Glomerular visceral epithelial cell (primary cell): ENCODE measurements at regions not wholly inside any gene's neighbourhood (a gene's known extent, or its start where the extent isn't known, plus 50 kb on each side); places are given as distances from the start of the nearest gene placed in this dataset.
"Not testable (repeated sequence)": the region's sequence is repeated elsewhere in the genome, so short reads cannot be mapped to it uniquely, and the experiment has no call there.

Experiments
- DNase-seq: peaks from one replicate; pipeline ENCODE4 v3.0.0-alpha.2; 2016; ENCODE audit errors: extremely low spot score

DNA sequence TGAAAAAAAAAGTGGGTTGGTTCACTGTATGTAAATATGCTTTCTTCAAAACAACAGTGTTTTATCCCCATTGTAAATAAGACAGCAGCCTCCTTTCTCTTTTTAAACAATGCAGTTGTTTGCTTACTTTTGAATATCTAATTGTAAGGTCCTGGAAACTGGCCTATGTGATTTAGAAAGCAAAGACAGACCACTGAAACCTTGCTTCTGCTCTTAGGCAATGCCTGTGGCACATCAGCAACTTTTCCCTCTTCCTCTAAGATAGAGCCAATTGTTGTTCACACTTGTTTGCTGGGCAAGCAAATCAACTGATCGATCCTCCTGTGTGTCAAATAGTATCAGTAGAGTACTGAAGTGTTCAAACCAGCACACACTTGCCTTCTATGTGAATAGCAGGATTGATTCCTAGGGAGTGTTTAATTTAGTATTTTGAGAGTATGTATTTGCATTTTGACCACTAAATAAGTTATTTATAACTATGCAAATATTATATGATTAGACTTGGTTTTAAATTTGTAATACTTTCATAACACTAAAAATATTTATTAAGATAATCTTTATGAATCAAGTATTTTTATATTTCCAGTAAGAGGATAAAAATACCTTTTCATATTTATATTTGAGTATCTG lies 55.4 kb upstream of the GRPR start:
- DNase-seq, result no peak

DNA sequence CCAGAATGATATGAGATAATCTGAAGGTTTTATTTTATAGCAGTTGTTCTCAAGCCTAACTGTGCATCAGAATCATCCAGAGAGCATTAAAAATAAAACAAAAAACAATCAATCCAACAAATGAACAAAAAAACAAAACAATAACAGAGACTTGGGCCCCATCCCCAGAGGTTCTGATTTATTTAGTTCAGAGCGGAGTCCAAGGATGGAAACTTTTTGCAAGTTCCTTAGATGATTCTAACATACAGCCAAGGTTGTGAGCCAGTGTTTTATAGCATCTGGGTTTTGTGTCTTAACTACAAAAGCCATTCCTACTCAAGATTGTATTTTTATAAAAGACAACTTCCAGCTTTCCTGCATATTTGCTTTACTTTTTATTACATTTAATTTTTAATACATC lies 59.4 kb upstream of the GRPR start:
- DNase-seq, result no peak

DNA sequence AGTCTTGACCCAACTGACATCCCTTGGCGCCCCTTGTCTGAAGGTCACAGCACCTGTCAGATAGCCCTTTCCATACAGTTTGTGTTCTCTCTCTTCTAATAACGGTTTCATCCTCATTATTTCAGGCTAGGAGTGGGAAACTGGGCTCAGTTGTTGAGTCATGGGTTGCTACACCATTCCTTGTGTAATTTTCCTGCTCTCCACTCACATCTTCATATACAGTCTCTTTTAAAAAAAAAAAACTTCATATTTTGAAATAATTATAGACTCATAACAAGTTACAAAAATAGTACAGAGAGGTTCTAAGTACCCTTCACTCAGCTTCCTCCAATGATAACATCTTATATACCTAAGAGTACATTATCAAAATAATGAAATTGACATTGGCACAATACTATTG lies 60.2 kb upstream of the GRPR start:
- DNase-seq, result no peak

DNA sequence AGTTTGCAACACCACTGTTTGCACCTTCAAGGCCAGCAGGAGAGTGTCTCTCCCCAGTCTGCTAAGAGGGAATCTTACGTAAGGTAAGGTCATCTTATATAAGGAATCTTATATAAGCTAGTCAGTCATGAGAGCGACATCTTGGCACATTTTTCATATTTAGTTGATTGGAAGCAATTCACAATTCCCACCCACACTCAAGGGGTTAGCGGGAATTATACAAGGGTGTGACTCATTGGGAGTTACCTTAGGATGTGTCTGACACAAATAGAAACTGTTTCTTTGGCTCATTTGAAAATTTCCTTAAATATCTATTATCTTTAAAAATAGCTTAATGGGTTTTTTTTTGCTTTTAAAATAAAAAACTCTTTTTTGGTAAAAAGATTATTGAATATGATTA lies 62.1 kb upstream of the GRPR start:
- no peak for DNase-seq

DNA sequence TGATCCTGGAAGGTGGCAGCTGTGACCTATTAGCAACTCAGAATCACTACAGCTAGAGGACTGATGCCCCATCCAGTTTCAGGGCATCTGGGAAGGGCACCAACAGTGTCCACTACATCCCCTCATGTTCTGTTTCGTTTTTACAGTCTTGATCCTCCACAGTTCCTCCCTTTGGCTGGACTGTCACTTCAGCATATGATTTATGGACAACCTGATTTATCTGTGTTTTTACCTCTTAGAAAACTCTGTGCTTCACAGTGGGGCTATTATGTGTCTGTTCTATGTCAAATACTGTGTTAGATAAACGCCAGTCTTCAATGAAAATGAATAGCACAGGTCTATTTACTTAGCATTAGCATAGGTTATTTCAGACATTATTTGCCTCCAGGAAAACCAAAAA lies 63.1 kb upstream of the GRPR start:
- DNase-seq, result no peak

DNA sequence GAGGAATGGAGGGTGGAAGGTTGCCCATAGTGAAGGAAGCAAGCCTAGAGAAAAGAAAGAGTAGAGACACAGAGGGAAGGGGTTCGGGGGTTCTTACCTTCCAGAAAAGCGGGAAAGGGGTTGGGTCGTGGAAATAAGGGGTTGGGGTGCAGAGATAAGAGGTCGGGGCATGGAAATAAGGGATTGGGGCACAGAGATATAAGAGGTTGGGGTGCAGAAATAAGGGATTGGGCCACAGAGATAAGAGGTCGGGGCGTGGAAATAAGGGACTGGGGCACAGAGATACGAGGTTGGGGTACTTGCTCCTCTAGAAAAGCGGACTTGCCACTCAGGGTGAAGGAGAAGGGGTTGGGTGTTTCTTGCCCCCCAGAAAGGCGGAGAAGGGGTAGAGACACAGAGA lies 74.2 kb upstream of the GRPR start:
- DNase-seq, result not testable (repeated sequence)

DNA sequence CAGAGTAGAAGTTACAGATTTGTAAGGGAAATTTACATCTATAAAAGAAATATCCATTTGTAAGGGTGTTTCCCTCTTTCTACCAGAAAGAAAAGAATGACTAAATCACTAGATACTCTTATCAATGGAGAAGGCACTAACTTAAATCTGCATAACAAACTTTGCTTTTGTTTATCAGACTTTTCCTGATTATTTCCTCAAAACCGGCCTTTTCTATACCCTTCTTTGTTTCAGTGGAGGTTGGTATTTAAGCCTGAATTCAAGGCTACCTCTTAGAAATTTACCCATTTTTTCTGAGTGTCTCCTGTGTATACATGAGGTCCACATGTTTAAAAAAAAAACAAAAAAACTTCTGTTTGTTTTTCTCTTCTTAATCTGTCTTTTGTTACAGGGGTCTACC lies 80.4 kb upstream of the GRPR start:
- no peak for DNase-seq

DNA sequence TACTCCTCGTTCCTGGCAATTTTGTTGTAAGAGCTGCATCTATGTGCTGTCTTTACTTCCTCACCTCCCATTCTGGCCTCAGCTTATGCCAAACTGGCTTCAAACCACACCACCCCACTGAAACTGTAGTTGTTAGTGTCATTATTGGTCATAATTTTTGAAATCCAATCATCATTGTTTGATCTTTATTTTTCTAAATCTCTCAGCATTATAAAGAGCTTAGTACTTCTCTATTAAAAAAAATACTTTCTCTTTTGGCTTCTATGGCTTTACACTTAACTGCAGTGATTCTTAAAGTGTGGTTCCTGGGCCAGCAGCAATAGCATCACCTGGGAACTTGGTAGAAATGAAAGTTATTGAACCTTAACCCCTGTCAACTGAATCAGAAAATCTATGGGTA lies 83.5 kb upstream of the GRPR start:
- DNase-seq, result no peak

DNA sequence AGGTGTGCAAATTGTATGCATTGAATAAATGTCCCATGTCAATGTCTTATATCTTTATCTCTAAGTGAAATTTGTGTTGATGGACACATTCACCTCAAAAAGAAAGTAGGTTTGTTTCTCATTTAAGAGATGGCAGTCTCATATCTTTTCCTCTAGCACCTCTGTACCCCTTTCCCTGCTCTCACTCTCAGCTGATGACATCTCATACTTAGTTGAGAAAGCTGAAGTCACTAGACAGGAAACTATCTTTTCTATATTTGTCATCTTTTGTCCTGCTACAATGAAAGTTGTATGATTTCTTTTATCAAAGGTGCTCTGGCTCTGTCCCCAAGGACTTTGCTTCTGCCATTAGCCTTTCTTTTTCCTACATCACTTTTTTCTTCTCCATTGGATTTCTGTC lies 84.0 kb upstream of the GRPR start:
- no peak for DNase-seq

DNA sequence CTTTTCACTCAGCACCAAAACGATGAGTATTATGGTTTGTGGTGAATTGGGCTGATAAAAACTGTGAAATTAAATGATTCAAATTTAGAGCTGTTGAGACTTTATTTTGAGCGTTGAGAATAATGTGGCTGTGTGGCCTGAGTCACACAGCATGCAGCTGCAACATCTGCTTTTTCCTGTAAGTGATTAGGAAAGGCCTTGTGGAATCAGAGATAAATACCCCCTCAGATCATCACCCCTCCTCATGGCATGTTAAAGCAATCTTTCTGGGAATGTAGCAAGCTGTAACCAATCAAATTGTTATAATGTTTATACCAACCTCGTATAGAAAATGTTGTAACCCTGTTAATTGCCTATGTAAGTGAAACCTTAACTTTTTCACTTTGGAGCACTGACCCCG lies 90.0 kb upstream of the GRPR start:
- DNase-seq, result no peak

DNA sequence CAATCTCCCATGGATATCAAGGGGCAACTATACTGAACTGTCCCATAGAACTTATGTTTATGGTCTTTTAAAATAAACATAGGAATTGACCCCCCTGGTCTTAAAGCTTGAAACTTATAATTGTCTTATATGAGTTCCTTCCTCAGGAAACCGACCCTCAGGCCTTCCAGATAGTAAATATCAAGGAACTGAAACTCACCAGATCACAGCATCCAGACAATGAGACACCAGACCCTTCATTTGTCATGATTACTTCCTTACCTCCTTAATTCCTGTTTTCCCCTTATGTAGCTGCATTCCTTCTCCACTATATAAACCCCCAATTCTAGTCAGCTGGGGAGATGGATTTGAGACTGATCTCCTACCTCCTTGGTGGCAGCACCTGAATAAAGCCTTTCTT lies 94.8 kb upstream of the GRPR start:
- no peak for DNase-seq

DNA sequence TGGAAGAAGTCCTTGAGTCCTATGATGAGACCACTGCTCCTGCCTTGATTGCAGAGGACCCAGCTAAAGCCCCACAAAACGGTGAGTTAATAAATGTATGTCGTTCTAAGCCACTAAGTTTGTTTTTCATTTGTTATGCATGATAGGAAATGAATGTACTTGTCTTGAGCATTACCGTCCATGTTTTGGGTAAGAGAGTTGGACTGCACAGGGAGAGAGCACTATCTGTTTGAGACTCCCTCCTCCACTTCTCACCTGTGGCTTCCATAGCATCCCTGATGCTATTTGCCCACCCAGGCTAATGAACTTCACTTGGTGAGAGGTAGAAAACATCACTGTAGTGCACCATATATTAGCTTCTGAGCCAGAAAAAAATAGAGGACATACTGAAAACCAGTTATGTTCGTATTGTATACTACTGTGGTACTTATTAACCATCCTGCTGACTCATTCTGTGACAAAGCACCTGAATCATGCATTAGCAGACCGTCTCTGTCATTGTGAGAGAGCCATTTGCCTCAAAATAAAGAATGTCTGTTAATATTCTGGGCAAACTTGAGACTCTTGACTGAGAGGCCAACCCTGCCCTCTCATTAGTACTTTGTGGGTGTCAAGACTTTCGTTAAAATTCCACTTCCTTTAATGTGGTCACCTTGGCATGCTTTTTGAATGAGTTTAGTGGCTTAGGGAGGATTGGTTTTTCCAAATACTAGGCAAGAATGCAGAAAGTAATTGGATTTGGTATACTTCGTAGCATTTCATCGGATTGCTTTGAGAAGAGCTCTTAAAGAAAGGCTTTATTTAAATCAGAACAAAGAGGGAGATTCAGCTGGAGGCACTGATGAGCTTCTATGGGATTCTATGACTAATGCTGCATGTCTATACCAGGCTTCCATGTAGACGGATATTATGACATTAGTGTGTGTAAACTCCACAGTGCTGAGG lies 99.3 kb upstream of the GRPR start:
- DNase-seq, result peak; percentile 87

DNA sequence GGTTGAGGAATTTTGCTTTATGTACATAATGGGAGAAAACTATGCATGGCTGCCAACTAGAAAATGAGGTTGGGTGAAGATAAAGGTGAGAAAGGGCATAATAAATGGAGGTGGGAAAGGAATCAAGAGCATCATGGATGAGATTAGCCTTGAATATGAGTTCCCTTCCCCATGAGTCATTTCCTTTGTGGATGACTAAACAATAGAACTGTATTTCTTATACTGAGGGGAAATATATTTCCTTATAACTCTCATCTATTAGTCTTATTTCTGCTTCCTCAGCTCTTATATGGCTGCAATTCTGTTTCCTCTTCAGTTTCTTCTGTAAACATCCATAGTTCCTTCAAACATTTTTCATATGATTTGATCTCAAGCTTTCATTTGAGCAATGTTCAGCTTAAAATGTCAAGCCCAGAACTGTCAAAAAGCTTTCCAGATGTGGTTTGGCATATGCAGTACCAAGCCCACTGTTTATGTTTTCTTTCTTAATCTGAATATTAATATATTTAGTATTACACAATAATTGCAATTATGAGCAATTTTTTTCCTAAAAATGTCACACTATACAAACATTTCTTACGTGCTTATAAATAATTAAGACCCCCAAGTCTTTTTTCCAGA lies 100.7 kb upstream of the GRPR start:
- peak; percentile 46 for DNase-seq

DNA sequence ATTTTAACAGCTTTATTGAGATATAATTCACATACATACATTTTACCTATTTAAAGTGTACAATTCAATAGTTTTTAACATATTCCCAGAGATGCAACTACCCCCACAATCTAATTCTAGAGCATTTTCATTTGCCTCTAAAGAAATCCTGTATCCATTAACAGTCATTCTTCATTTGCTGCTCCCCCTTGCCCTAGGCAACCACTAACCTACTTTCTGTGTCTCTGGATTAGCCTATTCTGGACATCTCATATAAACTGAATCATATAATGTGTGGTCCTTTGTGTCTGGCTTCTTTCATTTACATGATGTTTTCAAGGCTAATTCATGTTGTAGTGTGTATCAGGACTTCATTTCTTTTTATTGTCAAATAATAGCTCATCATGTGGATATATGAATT lies 105.1 kb upstream of the GRPR start:
- DNase-seq, result no peak

DNA sequence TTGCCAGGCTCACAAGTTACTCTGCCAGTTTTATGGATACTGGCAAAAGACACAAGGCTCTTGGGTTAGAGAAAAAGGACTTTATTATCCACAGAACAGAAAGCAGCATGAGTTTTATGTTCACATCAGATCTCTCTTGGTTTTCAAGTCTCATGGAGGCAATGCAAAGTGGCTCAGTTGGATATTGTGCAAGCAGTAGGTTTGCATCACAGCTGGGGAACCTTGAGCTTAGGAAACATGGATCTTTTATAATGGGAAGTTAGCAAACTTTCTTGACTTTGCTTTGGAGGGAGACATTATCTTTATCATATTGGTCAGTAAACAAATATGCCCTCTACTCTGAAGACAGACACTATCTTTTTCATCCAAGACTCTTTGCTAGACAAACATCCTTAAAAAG lies 109.2 kb upstream of the GRPR start:
- no peak for DNase-seq

DNA sequence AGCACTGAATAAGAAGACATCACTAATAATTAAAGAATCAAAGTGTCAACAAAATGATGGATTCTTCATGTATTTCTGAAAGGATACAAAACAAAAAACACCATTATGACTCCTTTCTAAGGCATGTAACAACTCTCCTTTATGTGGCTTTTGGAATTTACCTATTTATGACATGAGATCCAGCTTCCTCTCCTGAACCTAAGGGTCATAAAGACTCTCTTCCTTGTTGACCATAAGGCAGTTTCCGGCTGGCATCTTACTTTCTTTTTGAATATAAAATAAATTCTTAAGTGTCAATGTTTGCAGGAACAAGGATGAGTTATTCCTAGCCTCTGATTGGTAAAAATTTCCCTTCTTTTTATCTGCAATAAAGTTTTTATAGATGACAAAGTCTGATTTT lies 111.1 kb upstream of the GRPR start:
- no peak for DNase-seq

DNA sequence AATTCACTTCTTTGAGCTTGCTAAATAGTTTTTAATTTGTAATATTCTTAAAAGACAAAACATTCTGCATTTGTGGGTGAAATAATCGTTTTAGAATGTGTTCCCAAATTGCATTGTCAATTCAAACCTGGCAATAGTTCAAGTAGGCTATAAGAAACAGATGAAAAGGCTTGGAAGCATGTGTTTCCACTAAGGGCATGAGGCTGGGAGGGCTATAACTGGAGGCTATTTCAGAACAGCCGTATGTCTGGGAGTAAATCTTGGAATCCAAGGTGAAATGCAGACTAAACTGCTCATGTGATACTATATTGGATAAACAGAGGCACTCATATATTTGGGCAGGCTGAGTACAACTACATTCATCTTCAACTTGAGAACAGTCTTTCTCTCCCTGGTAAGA lies 117.4 kb upstream of the GRPR start:
- no peak for DNase-seq

DNA sequence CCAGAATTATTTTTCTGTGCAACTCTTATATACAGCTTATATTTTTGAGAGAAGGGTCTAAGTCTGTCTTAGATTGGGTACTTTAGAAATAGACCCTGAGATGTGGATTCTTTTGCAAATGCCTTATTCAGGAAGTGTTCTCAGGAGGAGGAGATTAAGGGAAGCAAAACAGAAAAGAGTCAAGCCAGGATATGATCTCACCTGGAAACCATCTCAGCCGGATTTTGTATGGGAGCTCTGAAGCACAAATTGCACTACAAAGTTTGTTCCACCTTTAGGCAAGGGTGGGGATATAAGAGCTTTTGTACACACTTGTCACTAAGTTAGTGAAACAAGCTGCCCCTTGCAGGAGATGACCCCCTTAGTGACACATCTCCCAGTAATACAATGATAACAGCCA lies 121.2 kb upstream of the GRPR start:
- peak; percentile 16 for DNase-seq

DNA sequence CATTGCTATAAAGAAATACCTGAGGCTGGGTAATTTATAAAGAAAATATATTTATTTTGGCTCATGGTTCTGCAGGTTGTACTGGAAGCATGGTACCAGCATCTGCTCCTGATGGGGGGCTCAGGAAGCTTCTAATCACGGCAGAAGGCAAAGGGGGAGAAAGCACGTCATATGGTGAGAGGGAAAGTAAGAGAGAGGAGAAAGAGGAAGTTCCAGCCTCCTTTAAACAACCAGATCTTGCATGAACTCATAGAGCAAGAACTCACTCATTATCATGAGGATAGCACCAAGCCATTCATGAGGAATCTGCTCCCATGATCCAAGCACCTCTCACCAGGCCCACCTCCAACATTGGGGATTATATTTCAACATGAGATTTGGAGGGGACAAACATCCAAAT lies 125.0 kb upstream of the GRPR start:
- DNase-seq, result no peak

DNA sequence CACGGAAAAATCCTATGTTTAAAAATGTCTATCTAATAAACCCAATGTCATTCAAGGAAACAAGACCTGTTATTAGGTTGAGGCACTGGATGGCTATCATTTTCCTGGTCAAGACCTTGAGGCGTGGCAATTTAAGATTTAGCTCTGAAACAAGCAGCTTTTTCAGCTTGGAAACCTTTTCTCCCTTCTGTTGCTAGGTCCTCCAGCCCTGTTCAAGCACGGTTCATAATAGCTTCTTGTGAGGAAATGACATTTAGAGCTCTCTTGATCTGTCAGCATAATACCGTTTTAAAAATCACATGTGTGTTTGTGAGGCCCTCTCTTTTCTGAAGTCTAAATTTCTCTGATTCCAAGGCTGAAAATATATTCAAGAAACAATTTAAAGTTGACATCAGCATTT lies 133.6 kb upstream of the GRPR start:
- peak; percentile 3 for DNase-seq

DNA sequence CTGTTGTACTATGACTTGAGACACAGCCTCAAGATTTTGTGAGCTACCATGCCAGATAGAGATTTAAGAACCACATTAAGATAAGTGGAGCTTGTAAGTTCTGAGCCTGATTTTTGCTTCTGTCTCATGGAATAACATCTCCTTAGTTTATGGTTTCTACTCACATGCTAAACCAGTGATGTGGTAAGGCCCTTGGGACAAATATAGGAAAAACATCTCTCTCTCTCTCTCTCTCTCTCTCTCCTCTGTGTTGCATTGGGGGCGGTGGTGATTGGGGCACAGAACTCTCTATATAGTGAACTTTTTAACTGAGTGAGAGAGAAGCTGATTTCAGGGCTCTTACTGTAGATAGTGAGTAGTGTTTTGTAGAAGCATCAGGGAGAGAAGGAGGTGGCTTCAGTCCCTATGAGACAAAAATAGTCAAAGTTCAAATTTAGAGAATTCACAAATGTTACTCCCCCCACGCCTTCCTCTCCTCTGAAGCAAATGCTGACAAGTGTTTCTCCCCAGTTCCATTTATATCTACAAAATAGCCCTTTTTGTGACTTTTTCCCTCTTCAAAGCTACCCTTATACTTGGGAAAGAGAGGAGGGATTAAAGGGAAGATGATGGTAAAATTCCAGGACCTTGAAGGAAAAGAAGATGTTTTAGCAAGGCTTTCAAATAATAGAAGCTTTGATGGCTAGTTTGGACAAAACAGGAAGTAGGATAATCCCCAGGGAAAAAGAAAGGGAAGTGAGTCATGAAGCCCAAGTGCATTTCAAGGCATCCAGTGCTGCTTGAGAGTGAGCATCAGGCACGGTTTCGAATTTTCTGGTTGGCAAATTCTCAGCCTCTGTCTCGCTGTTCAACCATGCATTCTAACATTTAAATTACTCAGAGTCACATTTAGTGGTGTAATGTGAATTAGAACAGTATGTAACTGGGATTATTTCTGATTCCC lies 134.3 kb upstream of the AP1S2 start:
- peak; percentile 75 for DNase-seq

DNA sequence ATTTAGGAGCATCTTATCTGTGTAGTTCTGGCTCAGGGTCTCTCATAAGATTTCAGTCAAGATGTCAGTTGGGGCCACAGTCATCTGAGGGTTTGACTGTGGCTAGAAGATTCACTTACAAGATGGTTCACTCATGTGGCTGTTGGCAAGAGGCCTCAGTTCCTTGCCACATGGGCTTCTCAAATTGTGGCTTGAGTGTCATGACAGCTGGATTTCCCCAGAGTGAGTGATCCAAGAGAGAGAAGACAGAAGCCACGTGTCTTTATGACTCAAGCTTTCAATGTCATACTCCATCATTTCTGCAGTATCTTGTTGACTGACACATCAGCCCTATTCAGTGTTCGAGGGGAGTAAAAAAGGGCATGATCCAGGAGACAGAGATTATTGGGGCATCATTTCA lies 131.3 kb upstream of the AP1S2 start:
- no peak for DNase-seq
